GM18499 (cell line): ENCODE measurements at regions not wholly inside any gene's neighbourhood (a gene's known extent, or its start where the extent isn't known, plus 50 kb on each side); places are given as distances from the start of the nearest gene placed in this dataset.
"Not testable (repeated sequence)": the region's sequence is repeated elsewhere in the genome, so short reads cannot be mapped to it uniquely, and the experiment has no call there.

Experiments used
- ATAC-seq: cut with Tn5 transposase; IDR thresholded peaks from one replicate; pipeline ENCODE4 v1.9.1; 2021; ENCODE audit warnings: moderate number of reproducible peaks; ENCODE audit not compliant: insufficient read depth, unreplicated experiment

- ATAC-seq = not testable (repeated sequence)
Observed at GRCh38 chr21:7826174-7826573, 2695.2 kb upstream of the TPTE start.

GRCh38 chr21:7828260-7828659, 2693.1 kb upstream of the TPTE start:
- not testable (repeated sequence) for ATAC-seq

GRCh38 chr21:7829411-7829810, 2692.0 kb upstream of the TPTE start:
- ATAC-seq = not testable (repeated sequence)

GRCh38 chr21:7837315-7837714, 2684.1 kb upstream of the TPTE start:
- not testable (repeated sequence) for ATAC-seq

- not testable (repeated sequence) for ATAC-seq
Observed at GRCh38 chr21:7853426-7853825, 2668.0 kb upstream of the TPTE start.

GRCh38 chr21:7853836-7854235, 2667.5 kb upstream of the TPTE start:
- ATAC-seq = not testable (repeated sequence)
